ENCODE measurements at regions not wholly inside any gene's neighbourhood (a gene's known extent, or its start where the extent isn't known, plus 50 kb on each side); places are given as distances from the start of the nearest gene placed in this dataset.
"Not testable (repeated sequence)": the region's sequence is repeated elsewhere in the genome, so short reads cannot be mapped to it uniquely, and the experiment has no call there.

DNA sequence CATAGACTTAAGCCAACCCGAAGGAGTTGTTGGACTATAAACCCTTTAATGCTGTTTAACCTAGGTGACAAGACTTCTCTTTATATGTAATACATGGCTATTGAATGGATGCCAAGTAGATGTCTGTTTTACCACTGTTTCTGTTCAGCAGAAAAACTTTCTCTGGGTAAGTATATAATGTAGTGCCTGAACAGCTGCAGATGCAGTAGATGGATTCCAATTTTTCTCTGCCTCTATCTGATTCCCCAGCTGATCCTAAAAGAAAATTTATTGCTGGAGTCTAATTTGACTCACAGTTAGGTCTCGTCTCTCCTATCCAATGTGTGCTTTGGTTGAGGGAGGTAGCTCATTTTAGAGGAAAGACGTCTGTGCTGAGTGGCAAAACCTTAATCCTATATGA lies 256.5 kb upstream of the CBLB start:
- no peak for DNase-seq

DNA sequence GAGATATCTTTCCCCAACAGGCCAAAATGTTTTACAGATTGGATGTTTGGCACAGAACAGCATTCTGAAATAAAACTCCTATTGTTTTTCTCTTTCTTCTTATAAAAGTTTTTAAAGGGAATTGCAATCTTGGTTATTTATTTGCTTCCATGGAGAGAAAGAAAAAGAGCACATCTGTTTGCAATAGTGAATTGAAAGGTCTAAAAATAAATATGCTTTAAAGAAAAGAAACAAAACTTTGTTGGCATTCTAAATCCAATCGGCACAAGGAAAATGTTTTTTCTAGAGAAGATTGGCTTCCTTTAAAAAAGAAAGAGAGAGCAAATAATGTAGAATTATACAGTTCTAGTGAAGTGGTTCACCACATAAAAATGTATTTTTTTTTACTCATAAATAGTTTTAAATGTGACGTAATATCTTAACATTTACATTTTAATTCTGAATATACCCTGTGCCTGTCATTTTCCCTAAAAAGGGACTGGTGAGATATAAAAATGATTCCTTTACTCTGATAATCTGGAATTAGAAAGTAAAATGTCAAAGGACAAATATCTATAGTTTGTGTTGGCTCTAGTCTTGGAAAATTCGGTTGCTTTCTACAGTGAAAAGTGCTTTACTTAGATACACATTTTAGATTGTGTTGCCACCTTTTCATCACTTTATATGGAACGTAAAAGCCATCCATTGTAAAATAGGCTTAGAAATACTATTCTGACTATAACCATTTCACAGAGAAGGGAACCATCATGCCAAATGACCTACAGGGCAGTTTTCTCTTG lies 257.4 kb upstream of the CBLB start:
- no peak for DNase-seq

DNA sequence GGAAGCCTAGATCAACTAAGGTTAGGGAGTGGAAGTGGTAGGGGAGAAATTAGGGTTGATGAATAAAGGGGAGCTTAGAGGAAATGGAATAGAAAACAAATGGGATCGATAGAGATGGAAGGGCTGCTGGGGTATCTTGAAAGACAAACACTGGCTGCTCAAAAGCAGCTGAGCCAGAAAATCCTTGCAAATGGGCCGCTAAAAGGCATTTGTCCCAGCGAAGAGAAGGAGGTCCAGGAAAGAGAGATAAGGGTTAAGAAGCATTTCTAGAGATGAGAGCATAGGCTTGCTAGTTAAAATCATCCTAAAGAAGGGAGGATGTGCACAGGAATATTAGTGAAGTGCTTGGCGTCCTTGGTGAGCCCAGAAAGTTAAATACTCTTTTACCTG lies 258.0 kb upstream of the CBLB start:
- no peak for DNase-seq

DNA sequence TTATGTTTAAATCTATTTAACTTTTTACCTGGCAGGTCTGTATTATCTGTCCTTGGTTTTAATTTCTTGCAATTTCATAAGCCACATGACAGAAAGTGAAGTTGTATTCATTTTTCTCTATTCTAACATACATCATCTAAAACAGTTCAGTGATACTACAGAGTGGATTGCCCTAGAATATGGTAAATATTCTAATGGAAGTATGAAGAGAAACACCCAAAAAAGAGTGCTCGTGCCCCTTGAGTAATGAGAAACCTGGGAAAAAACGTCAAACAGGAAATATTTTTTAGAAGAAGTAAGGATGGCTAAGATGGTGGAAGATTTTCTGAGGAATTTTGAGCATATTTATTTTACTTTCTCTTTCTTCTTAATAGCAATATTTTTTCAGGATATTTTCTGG lies 261.1 kb upstream of the CBLB start:
- no peak for DNase-seq

DNA sequence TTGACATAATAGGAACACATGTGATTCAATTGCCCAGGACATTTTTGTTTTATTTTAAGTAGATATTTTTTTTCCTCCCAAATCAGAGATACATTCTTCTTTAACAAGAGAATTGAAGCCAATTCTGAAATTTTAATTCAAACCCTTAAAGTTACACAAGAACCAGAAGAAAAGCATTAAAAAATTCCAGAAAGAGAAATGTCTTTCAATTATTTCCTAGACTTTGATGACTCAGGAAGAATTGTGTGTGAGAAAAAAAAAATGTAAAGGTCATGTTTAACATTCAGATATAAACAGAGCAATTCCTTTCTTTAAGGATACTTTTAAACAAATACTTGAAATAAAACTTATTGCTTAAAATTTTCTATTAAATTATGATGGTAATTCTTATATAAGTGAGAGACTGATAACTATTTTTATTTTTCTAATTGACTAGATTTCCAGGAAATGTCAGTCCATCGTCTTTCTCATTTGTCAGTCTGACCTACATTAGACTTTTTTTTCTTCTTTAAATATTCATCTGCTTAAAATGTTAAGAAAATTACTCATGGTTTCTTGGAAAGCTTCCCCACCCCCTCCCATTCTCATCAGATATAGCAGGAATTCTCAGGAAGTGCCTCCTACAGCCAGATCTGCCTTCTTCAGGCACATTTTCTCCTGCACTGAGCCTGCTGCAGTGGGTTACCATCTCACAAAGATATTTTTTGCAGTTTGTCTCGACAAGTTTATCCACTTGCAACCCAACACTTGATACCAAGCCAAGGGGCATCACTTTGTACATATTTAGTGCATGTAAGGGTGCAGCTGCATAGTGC lies 261.8 kb upstream of the CBLB start:
- no peak for DNase-seq

DNA sequence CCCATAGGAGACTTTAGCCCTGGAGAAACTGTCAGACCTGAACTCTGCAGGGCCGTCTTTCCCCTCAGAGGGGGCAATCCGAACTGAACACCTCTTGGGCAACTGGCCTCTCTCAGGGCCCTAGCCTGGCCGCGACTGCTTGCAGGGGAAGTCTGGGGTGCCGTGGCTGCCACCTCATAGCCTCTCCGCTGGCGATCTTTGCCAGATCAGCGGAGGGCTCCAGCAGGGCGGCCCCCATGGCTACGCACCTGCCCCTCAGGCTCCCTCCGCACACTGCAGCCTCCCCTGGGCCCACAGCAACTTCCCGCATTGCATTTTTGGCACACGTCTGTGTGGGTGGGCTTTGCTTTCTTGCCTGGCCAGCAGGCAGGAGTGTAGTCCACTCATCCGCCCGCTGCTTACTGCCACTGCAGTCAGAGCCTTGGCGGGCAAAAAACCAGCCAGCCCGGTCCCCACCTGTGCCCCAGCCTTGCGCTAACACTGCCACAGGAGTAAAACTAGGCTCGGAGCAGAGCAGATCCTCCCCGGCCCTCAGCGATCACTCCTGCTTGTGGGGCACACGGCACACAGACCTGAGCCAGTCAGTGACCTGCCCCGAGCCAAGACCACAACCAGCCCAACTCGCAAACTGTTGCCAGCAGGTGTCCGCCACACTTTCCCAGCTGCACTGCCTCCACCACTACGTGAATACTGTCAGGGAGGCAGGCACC lies 266.8 kb upstream of the CBLB start:
- no peak for DNase-seq

DNA sequence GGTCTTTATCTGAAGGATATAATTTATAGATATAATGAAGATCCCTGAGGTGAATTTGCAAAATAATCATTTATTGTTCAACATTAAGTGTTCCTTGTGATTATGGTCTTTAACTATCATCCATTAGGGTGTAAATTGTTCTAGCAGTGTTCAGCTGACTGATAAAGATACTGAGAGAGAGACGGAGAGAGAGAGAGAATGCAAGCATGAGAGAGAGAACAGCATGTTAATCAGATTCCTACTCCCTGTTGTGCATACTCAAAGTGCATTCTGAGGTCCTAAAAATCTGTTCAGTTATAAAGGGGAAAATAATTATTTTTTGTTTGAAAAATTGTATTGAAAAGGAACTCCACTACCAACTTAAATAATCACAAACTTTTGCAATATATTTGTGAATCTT lies 271.0 kb upstream of the CBLB start:
- DNase-seq: no peak

DNA sequence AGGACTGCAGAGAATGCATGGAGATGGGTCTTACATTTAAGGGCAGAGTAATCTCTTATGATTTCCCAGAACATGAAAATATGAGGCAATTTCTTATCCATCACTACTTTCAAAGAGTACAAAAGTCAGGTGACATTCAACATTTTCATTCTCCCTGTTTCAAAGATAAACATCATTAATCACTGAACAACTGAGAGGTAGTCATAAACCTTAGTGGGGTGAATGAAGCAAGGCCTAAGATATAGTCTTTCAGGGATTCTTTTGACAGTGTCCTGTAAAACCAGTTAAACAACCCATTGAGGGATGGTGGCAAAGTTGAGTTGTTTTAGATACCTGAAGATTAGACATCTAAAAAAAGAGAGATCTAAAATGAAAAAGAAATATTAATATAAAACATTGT lies 271.6 kb upstream of the CBLB start:
- DNase-seq: no peak

DNA sequence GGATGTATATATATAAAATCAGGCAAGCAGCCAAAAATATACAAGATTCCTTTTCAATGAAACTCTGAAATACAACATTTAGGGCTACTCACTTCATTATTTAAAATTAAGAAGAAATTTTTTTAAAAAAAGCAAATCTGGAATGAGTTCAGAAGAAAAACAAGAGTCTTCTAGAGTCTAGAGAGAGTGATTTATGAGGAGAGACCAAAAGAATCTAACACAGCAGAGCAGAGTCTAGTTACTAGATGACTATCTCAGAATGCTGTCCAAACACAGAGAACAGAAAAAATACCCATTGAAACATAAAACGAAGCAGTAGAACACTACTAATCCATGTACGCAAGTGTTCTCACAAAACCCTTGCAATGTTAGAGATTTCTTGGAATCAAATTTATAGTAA lies 275.2 kb upstream of the CBLB start:
- no peak for DNase-seq

DNA sequence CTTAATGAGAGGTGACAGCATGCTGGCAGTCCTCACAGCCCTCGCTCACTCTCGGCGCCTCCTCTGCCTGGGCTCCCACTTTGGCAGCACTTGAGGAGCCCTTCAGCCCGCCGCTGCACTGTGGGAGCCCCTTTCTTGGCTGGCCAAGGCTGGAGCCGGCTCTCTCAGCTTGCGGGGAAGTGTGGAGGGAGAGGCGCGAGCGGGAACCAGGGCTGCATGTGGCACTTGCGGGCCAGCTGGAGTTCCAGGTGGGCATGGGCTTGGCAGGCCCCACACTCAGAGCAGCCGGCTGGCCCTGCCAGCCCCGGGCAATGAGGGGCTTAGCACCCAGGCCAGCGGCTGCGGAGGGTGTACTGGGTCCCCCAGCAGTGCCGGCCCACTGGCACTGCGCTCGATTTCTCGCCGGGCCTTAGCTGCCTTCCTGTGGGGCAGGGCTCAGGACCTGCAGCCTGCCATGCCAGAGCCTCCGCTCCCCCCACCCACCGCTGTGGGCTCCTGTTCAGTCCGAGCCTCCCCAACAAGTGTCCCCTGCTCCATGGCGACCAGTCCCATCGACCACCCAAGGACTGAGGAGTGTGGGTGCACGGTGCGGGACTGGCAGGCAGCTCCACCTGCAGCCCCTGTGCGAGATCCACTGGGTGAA lies 279.7 kb upstream of the CBLB start:
- not testable (repeated sequence) for DNase-seq

DNA sequence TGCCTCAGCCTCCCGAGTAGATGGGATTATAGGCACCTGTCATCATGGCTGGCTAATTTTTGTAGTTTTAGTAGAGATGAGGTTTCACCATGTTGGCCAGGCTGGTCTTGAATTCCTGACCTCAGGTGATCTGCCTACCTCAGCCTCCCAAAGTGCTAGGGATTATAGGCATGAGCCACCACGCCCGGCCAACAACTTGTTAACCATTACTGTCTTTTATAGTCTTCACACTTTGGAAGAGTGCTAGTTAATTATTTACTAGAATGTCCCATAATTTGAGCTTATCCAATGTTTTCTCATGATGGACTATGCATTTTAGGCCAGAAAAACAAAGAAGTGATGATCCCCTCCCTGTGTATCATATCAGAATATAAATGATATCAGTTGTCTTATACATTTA lies 288.6 kb upstream of the CBLB start:
- DNase-seq: no peak

DNA sequence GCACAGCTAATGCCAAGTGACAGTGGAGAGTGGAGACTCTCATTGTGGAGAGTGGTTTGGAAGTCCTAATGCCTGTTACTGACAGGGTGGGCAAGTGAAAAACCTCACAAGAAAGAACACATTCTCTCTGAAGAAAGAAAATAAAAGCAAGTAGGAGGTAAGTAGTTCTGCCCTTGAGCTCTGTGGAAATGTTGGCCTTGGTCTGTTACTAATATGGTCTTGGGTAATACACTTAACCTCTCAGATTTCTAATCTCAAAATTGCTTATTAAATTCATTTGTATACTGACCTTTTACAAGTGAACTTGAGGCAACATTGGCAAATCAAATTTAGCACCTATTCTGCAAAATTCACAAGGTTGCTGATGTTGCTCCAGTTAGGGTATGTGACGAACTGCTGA lies 291.6 kb upstream of the CBLB start:
- no peak for DNase-seq

DNA sequence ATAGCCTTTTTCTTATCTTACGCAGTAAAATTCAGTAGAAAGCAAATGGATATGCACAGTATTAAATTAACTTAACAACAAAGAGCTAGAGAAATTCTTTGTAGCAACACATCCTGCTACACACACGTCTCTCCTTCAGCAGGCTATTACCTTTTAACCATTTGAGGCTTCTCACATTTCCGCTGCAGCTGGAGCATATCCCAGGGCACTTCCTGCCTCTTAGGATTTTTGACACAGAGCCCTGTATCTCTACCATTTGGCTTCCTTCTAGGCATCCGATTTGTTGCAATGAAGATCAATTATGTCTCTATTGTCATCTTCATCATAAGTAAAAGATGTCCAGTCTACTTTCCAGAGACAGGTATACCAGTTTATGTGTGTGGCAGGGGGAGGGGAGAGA lies 292.4 kb upstream of the CBLB start:
- no peak for DNase-seq

DNA sequence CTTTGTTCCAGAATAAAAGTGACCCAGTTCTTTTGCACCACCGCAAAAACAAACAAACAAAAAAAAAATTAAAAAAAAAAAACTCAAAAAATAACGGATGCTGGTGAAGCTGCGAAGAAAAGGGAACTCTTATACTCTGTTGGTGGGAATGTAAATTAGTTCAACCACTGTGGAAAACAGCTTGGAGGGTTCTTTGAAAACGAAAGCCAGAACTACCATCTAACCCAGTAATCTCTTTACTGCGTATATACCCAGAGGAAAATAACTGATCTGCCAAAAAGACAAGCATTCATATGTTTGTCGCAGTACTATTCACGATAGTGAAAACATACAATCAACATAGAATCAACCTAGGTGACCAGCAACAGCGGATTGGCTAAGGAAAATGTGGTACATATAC lies 298.9 kb upstream of the CBLB start:
- DNase-seq: no peak

DNA sequence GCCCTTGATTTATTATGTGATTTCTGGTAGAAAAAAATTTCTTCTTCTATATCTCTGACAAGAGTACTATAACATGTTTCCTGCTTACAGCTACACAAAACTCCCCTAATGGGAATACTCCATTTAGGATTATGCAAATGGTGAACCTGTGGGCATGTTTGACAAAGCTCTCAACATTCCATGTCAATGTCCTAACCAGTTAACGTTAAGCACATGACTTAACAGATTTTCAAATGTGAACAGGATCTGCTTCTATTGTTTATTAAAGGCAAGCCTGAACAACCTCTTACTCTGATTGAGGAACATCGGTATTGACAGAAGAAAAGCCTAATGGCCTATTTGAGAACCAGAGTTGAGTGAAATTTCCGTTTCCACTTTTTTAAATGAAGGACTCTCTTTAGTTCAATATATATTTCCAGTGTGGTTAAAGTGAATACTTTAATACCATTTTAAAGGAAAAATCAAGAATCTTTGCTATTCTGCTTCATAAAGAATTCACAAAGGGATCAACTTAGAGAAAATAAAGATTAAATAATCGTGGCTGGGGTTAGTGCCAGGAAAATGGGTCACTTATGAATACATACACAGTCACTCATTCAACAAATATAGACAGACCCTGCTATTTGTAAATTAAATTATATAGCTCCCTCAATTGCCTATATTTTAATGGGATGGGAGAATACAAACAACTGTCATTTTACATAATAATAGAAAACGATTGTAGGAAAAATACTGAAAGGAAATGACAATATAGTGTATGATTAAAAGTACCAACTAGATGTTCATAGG lies 300.3 kb upstream of the CBLB start:
- no peak for DNase-seq

DNA sequence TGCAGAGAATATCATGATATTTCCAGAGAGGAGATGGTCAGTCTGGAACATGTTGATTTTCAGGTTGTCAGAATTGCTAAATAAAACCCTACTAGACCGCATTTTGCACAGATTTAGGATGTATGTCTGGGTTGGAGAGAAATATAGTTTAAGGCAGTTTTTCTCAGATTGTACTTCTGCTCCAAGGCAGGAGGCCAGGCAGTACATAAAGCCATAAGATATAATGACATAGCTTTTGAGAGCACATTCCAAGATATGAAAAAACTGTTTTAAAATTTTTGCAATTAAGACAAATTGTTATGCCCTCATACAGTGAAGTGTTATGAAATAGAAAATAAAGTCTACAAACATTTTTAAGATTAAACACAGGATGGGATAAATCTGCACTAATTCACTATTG lies 301.8 kb upstream of the CBLB start:
- DNase-seq: no peak

DNA sequence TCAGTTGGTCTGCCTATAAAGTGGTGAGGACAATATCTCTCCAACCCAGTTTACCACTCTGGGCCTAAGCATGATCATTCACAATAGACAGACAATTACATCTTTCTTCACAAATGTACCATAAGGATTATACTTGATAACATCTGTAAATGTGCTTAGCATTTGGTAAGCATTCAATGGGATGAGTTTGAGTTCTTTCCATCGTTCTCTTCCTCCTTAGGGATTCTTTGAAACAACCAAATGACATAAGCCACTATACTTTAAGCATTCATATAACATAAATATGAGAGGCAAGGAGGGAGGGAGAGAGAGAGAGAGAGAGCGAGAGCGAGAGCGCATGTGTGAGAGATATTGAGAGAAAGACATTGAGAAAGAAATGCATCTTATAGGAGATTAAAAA lies 303.3 kb upstream of the CBLB start:
- DNase-seq: no peak

DNA sequence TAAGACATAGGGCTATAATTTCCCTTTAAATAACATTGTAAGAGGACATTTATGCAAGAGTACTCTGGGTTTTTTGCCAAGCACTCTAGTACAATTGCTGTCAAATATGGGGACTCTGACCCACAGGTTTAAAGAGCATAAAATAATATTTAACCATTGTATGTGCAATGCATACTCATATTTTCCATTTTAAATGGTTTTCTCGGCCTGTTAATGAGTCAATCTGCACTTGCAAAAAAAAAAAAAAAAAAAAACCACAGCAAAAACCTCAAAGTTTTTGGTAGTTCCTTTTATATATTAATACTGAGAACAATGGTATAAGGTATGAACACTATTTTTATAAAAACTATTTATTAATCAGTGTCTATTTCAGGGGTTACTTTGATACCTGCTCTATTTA lies 304.0 kb upstream of the CBLB start:
- DNase-seq: no peak

DNA sequence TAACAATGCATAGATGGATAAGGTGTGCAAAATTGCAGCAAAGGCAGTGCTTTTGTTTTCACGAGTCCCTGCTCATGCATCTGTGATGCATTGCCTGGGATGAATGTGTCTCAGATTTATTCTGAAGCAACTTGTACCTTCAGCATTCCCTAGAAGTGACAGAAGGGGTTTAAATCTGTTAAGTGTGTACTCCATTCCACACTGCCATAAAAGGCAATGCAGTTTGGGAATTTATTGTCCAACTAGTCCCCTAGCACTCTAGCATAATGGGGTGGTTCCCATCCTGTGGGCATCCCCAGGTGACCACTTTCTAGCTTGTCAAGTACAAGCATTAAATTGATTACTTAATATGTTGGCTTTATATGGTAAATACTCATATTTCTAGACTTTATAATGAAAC lies 306.5 kb upstream of the CBLB start:
- no peak for DNase-seq

DNA sequence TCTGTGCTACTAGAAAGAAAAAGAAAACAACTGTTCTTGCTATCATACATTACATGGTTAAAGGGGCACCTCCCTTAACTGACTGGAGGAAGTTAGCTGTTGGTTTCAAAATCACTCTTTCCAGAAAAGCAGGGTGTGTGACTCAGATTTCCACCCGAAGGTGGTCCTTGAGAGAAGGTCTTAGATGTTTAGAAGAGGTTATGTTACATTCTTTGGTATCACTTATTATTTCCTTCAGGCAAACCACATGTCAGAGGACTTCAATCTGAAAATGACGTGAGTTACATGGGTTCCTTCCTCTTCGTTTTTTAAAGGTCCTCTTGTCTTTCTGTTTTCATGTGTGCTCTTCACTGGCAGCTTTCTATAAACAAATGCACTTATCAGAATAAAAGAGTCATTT lies 307.9 kb upstream of the CBLB start:
- DNase-seq: no peak

DNA sequence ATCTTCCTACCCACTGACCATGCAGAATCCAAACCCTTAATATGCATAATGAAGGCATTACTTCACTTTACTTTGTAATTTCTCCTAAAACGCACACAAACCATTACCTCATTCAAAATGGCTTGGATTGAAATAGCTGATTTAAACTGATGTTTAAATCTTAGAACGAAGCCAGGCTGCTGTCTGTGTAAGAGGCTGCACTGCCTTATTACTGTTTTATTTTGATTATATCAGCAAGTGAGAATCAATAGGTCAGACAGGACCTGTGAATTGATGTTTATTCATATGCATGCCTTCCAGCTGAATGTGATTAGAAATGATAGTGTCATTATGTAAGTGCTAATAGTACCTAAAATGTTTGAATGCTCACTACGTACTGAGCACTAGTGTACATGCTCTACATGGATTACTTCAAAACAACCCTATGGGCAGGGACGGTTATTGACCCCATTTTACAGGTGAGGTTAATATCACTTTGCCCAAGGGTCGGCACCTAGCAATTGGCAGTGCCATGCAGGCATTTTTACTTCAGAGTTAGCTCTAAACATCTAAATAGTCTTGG lies 314.2 kb upstream of the CBLB start:
- DNase-seq: no peak

DNA sequence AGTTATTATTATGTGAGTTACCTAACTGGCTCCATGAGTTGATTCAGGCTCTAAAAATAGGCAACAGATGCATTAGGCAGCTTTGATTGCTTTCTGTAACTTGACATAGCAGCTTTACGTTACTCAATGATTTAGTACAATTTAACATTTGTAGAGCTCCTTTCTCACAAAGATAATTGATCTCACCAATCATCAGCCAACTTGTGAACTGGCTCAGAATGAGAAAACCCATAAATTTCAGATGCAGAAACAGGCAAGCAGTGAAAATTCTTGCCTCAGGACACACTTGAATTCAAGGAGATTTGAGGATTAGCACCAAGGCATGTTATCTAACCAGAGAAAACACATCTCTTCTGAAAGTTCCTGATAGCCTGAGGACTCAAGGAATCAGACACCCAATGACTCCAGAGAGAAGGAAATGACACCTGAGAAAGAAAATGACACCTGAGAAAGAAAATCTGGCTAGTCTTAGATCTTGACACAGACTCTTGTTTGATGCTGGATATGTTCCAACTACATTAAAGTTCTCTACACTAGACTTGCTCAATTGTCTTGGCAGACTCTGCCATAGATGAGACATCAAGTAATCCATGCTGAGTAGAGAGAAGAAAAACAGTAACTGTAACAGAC lies 315.1 kb upstream of the CBLB start:
- no peak for DNase-seq
